Panc1 (cell line): ENCODE measurements at regions not wholly inside any gene's neighbourhood (a gene's known extent, or its start where the extent isn't known, plus 50 kb on each side); places are given as distances from the start of the nearest gene placed in this dataset.

Experiments
- TF ChIP-seq, protein P1 (sequence below): fragments of 450-650 bp; IDR thresholded peaks from 2 replicates; pipeline ENCODE4 v1.5.1; 2017; ENCODE audit warnings: mild to moderate bottlenecking
- TF ChIP-seq, protein P2 (sequence below), 2 experiments: IDR thresholded peaks; 2 replicates each; pipeline ENCODE4 v1.6.1; 2011 to 2012; ENCODE audit warnings: low read depth in 2 of 2, control low read depth in 1 of 2, low read length in 1 of 2, mild to moderate bottlenecking in 1 of 2, moderate library complexity in 1 of 2; ENCODE audit not compliant: insufficient read depth in 1 of 2

DNA sequence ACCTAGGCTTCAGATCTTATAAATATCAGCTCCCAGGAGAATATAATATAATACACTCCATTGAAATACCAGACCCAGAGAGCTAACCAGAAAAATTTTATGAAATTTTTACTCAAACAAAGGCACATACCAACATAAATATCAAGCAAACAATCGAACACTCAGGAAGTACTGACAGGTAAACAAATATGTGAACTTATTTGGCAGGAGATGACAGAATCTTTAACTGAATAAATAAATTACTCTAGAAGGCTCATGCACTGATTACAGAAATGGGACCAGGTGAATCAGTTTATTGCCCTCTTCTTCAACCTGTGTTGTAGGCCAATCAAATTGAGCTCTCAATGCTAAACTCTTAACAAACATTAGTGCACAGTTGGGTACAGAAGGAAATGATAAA is 225.2 kb upstream of the PABPC4L start:
- TF ChIP-seq, protein P1, sequence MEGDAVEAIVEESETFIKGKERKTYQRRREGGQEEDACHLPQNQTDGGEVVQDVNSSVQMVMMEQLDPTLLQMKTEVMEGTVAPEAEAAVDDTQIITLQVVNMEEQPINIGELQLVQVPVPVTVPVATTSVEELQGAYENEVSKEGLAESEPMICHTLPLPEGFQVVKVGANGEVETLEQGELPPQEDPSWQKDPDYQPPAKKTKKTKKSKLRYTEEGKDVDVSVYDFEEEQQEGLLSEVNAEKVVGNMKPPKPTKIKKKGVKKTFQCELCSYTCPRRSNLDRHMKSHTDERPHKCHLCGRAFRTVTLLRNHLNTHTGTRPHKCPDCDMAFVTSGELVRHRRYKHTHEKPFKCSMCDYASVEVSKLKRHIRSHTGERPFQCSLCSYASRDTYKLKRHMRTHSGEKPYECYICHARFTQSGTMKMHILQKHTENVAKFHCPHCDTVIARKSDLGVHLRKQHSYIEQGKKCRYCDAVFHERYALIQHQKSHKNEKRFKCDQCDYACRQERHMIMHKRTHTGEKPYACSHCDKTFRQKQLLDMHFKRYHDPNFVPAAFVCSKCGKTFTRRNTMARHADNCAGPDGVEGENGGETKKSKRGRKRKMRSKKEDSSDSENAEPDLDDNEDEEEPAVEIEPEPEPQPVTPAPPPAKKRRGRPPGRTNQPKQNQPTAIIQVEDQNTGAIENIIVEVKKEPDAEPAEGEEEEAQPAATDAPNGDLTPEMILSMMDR = no peak
- TF ChIP-seq, protein P2, sequence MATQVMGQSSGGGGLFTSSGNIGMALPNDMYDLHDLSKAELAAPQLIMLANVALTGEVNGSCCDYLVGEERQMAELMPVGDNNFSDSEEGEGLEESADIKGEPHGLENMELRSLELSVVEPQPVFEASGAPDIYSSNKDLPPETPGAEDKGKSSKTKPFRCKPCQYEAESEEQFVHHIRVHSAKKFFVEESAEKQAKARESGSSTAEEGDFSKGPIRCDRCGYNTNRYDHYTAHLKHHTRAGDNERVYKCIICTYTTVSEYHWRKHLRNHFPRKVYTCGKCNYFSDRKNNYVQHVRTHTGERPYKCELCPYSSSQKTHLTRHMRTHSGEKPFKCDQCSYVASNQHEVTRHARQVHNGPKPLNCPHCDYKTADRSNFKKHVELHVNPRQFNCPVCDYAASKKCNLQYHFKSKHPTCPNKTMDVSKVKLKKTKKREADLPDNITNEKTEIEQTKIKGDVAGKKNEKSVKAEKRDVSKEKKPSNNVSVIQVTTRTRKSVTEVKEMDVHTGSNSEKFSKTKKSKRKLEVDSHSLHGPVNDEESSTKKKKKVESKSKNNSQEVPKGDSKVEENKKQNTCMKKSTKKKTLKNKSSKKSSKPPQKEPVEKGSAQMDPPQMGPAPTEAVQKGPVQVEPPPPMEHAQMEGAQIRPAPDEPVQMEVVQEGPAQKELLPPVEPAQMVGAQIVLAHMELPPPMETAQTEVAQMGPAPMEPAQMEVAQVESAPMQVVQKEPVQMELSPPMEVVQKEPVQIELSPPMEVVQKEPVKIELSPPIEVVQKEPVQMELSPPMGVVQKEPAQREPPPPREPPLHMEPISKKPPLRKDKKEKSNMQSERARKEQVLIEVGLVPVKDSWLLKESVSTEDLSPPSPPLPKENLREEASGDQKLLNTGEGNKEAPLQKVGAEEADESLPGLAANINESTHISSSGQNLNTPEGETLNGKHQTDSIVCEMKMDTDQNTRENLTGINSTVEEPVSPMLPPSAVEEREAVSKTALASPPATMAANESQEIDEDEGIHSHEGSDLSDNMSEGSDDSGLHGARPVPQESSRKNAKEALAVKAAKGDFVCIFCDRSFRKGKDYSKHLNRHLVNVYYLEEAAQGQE (IDR thresholded peaks at IDR 0.05; ENCODE audit: insufficient read depth in 1 of 2, low read depth in 2 of 2, low read length in 1 of 2) = no peak
